Hepatocyte (in vitro differentiated cells): ENCODE measurements at regions not wholly inside any gene's neighbourhood (a gene's known extent, or its start where the extent isn't known, plus 50 kb on each side); places are given as distances from the start of the nearest gene placed in this dataset.

Source experiments
- EZH2 ChIP-seq: fragments of 200-600 bp; sonication (generic); IDR thresholded peaks from 2 replicates; pipeline ENCODE4 v1.6.1; 2016; ENCODE audit warnings: antibody characterized with exemption, mild to moderate bottlenecking, borderline replicate concordance
- EZH2phosphoT487 ChIP-seq: fragments of 200-600 bp; sonication (generic); IDR thresholded peaks from one replicate; pipeline ENCODE4 v1.6.1; 2018; ENCODE audit warnings: antibody characterized with exemption, mild to moderate bottlenecking, low read depth, moderate library complexity; ENCODE audit not compliant: unreplicated experiment, severe bottlenecking
- TF ChIP-seq, protein P1 (sequence below): fragments of 200-600 bp; sonication (generic); IDR thresholded peaks from 2 replicates; pipeline ENCODE4 v1.5.1; 2016; ENCODE audit warnings: antibody characterized with exemption, mild to moderate bottlenecking; ENCODE audit not compliant: poor library complexity

DNA sequence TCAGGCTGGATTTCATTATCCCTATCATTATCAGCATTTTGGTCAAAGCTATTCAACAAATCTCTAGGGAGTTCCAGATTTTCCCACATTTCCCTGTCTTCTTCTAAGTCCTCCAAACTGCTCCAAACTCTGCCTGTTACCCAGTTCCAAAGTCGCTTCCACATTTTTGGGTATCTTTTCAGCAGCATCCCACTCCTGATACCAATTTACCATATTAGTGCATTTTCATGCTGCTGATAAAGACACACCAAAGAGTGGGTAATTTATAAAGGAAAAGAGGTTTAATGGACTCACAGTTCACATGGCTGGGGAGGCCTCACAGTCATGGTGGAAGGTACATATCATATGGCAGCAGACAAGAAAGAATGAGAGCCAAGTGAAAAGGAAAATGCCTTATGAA, 132.8 kb upstream of the SLC7A11 start:
- TF ChIP-seq, protein P1, sequence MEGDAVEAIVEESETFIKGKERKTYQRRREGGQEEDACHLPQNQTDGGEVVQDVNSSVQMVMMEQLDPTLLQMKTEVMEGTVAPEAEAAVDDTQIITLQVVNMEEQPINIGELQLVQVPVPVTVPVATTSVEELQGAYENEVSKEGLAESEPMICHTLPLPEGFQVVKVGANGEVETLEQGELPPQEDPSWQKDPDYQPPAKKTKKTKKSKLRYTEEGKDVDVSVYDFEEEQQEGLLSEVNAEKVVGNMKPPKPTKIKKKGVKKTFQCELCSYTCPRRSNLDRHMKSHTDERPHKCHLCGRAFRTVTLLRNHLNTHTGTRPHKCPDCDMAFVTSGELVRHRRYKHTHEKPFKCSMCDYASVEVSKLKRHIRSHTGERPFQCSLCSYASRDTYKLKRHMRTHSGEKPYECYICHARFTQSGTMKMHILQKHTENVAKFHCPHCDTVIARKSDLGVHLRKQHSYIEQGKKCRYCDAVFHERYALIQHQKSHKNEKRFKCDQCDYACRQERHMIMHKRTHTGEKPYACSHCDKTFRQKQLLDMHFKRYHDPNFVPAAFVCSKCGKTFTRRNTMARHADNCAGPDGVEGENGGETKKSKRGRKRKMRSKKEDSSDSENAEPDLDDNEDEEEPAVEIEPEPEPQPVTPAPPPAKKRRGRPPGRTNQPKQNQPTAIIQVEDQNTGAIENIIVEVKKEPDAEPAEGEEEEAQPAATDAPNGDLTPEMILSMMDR = no peak
- TF ChIP-seq EZH2 (no peak), EZH2phosphoT487 (no peak)
